Activated B cell treated with CpG ODN at 0.5 μM for 24 hours (primary cell): ENCODE measurements at regions not wholly inside any gene's neighbourhood (a gene's known extent, or its start where the extent isn't known, plus 50 kb on each side); places are given as distances from the start of the nearest gene placed in this dataset.

ENCODE experiments used
- ATAC-seq: fragments of 200-7000 bp; cut with Tn5 transposase; one replicate; pipeline ENCODE4 v1.10.0; 2021; ENCODE audit warnings: low read depth, mild to moderate bottlenecking, moderate library complexity
- CTCF ChIA-PET: fragments of 350-600 bp; sonication (Branson Sonifier 250); formaldehyde crosslinking; loops from one replicate; lab custom pipeline; 2021; ENCODE audit warnings: antibody characterized with exemption; lab: Charles Lee
- POLR2A ChIA-PET: fragments of 350-600 bp; sonication (Branson Sonifier 250); formaldehyde crosslinking; loops from one replicate; lab custom pipeline; 2021; ENCODE audit warnings: antibody characterized with exemption; lab: Charles Lee
- DNase-seq: peaks from one replicate; pipeline ENCODE4 v3.0.0; 2022
- H3K27ac Mint-ChIP-seq: one replicate; pipeline ENCODE4 v1.8.0; 2020; ENCODE audit warnings: mixed read lengths
- H3K27me3 Mint-ChIP-seq: one replicate; pipeline ENCODE4 v1.8.0; 2021; ENCODE audit warnings: mixed read lengths
- H3K36me3 Mint-ChIP-seq: one replicate; pipeline ENCODE4 v1.8.0; 2021; ENCODE audit warnings: low read depth, mixed read lengths
- H3K4me1 Mint-ChIP-seq: one replicate; pipeline ENCODE4 v1.8.0; 2021; ENCODE audit warnings: mixed read lengths
- H3K4me3 Mint-ChIP-seq: one replicate; pipeline ENCODE4 v1.8.0; 2020; ENCODE audit warnings: mild to moderate bottlenecking, mixed read lengths
- H3K9me3 Mint-ChIP-seq: one replicate; pipeline ENCODE4 v1.8.0; 2020; ENCODE audit warnings: mixed read lengths
- intact Hi-C: fragments of 100-400 bp; cut with micrococcal nuclease; formaldehyde crosslinking; loops from one replicate; pipeline ENCODE4 v1.15.1; 2024
- TF ChIP-seq, protein P1 (sequence below): fragments of 200-600 bp; IDR thresholded peaks from one replicate; pipeline ENCODE4 v1.8.0; 2022; ENCODE audit warnings: antibody characterized with exemption, mild to moderate bottlenecking

DNA sequence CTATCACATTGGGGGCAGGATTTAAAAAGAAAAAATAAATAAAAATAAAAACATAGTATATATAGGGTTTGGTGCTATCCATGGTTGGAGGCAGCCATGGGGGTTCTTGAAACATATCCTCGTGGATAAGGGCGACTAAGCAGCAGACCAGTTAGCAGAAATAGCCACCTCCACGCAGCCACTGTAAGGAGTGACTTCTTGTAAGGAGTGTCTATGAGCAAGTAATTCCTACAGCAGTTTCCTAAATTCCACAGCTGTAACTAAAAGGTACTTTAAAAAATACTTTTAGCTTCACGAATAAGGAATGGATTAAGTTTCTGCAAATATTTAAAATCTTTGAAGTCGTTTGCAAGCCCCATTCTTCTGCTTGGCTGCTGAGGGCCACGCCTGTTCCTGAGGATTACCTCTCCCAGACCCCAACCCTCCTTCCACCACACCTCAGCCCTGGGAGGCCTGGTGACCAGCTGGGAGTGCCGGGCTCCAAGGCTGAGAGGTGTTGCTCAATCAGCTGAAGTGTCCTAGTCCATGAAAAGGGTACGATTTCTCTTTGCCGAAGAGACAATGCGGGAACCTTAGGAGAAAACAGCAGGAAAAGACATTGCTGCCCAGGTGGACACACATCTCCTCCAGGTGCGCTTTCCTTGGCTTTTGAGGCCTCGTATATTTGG, 115.3 kb downstream of the ADSS2 start:
- TF ChIP-seq, protein P1, sequence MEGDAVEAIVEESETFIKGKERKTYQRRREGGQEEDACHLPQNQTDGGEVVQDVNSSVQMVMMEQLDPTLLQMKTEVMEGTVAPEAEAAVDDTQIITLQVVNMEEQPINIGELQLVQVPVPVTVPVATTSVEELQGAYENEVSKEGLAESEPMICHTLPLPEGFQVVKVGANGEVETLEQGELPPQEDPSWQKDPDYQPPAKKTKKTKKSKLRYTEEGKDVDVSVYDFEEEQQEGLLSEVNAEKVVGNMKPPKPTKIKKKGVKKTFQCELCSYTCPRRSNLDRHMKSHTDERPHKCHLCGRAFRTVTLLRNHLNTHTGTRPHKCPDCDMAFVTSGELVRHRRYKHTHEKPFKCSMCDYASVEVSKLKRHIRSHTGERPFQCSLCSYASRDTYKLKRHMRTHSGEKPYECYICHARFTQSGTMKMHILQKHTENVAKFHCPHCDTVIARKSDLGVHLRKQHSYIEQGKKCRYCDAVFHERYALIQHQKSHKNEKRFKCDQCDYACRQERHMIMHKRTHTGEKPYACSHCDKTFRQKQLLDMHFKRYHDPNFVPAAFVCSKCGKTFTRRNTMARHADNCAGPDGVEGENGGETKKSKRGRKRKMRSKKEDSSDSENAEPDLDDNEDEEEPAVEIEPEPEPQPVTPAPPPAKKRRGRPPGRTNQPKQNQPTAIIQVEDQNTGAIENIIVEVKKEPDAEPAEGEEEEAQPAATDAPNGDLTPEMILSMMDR, result no peak
- H3K27me3 Mint-ChIP-seq, result peaks cover 9% of the 10 kb centered on the region
- no peak overlapping the region for H3K27ac Mint-ChIP-seq
- H3K9me3 Mint-ChIP-seq, result no peaks in the 10 kb centered on the region
- H3K4me1 Mint-ChIP-seq, result no peaks in the 10 kb centered on the region
- ChIA-PET POLR2A (interaction anchor here (0.6 kb wide), 1 partner anchor 1163 kb away, joined by 7 read pairs; no protein-coding TSS in a partner anchor), CTCF (no interaction called here)
- DNase-seq (no peak), ATAC-seq (no peak)
- intact Hi-C loops, result no loop called here
- H3K4me3 Mint-ChIP-seq, result no peak overlapping the region
- H3K36me3 Mint-ChIP-seq, result no peaks in the 10 kb centered on the region

DNA sequence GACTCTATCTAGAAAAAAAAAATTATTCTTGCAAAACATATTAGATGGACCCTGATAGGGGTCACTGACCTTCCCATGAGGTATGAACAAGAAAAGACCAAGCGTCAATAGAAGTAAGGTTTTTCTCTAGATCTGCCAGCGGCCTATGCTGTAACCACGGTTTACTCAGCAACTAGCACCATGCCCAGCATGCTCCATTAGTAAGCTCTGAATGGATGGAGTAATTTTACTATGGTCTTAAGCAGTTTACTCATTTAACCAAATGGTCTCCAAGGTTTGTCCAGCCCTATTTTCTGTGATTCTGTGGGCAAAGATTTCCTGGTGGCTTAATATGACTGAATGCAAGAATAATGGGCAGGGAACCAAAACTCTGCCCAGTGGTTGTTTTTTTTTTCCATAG, 113.9 kb downstream of the ADSS2 start:
- H3K9me3 Mint-ChIP-seq, result no peaks in the 10 kb centered on the region
- TF ChIP-seq, protein P1, result no peak
- no peak overlapping the region for H3K4me3 Mint-ChIP-seq
- intact Hi-C loops, result no loop called here
- no peak overlapping the region for H3K27ac Mint-ChIP-seq
- CTCF ChIA-PET, result no interaction called here
- no peaks in the 10 kb centered on the region for H3K36me3 Mint-ChIP-seq
- peaks cover 8% of the 10 kb centered on the region for H3K27me3 Mint-ChIP-seq
- no peaks in the 10 kb centered on the region for H3K4me1 Mint-ChIP-seq
- DNase-seq (no peak), ATAC-seq (no peak)
- POLR2A ChIA-PET, result no interaction called here

DNA sequence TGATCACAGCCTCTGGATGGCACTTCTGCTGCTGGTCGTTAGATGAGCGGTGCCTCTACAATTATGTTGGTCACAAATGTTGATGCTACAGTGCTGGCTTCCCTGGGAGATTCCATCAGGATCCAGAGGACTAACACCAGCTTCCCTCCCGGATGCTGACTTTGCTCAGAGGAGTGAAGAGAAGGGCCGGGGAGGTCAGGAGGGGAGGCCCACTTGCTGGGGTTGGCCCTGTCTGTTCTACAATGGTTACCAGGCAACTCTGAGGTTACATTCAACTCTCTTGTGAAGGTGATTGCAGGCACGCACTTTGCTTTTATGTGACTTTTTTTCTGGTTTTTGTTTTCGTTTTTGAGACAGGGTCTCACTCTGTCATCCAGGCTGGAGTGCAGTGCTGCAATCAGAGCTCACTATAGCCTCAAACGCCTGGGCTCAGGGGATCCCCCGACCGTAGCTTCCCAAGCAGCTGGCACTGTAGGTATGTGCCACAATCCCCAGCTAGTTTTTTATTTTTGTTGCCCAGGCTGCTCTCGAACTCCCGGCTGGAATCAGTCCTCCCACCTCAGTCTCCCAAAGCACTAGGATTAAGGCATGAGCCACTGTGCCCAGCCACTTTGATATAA, 112.5 kb downstream of the ADSS2 start:
- CTCF ChIA-PET, result no interaction called here
- Mint-ChIP-seq H3K27me3 (peaks cover 6% of the 10 kb centered on the region), H3K27ac (no peak overlapping the region), H3K9me3 (no peaks in the 10 kb centered on the region), H3K4me1 (no peaks in the 10 kb centered on the region), H3K4me3 (no peak overlapping the region), H3K36me3 (no peaks in the 10 kb centered on the region)
- intact Hi-C loops, result no loop called here
- TF ChIP-seq, protein P1, result no peak
- DNase-seq (no peak), ATAC-seq (no peak)
- POLR2A ChIA-PET, result no interaction called here

DNA sequence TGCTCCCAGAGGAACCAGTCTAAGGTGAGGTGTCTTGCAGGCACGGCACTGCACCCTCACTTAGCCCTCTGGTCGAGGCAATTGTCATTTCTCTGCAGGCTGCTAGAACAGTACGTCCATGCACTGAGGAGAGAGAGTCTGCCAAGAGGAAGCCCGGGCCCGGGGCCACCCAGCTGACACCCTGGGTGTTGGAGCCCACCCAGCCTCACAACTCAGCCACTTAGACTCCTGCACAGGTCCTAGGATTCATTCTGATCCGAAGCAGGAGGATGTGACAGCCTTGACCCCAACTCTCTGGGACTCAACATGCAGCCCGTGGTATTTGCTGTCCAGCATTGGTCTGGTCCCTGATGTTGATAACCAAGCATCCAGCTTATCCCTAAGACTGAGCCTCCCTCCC, 111.9 kb downstream of the ADSS2 start:
- ChIA-PET POLR2A (no interaction called here), CTCF (no interaction called here)

DNA sequence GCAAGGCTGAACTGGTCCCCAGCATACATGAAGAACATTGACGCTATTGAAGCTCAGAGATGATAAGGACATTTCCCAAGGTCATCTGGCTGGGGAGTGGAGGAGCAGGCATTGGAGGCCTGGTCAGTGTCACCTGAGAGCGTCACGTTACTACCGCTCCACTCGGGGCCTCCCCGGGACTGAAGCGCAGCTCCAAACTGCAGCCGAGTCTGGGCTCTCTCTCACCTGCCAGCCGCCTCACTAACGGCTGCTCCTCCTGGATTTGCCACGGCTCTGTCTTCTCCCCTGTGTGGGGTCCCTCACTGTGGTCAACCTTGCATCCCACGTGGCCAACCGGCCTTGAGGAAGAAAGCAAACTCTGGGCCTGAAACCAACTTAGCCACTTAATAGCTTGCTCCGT, 111.3 kb downstream of the ADSS2 start:
- POLR2A ChIA-PET, result no interaction called here
- CTCF ChIA-PET, result no interaction called here
- H3K27ac Mint-ChIP-seq, result no peak overlapping the region

More for the DNA sequence above, 111.9 kb downstream of the ADSS2 start:
- Mint-ChIP-seq H3K27ac (no peak overlapping the region), H3K4me3 (no peak overlapping the region), H3K36me3 (no peaks in the 10 kb centered on the region), H3K27me3 (peaks cover 2% of the 10 kb centered on the region), H3K4me1 (no peaks in the 10 kb centered on the region), H3K9me3 (no peaks in the 10 kb centered on the region)
- no peak for ATAC-seq
- TF ChIP-seq, protein P1, result no peak
- no peak for DNase-seq
- intact Hi-C loops, result no loop called here

More for the DNA sequence above, 111.3 kb downstream of the ADSS2 start:
- no peaks in the 10 kb centered on the region for H3K9me3 Mint-ChIP-seq
- DNase-seq, result no peak
- no peak for ATAC-seq
- intact Hi-C loops, result no loop called here
- H3K36me3 Mint-ChIP-seq, result no peaks in the 10 kb centered on the region
- no peaks in the 10 kb centered on the region for H3K27me3 Mint-ChIP-seq
- H3K4me1 Mint-ChIP-seq, result no peaks in the 10 kb centered on the region
- H3K4me3 Mint-ChIP-seq, result no peak overlapping the region
- TF ChIP-seq, protein P1, result no peak
